Endothelial cell (in vitro differentiated cells): ENCODE measurements at regions not wholly inside any gene's neighbourhood (a gene's known extent, or its start where the extent isn't known, plus 50 kb on each side); places are given as distances from the start of the nearest gene placed in this dataset.

Experiments used
- DNase-seq: peaks from one replicate; pipeline ENCODE4 v3.0.0; 2021; ENCODE audit warnings: low spot score
- H3K27ac Mint-ChIP-seq: one replicate; pipeline ENCODE4 v1.8.0; 2021; ENCODE audit warnings: mixed read lengths, inconsistent platforms; ENCODE audit not compliant: unreplicated experiment
- H3K27me3 Mint-ChIP-seq: one replicate; pipeline ENCODE4 v1.8.0; 2021; ENCODE audit warnings: mild to moderate bottlenecking, moderate library complexity, mixed read lengths, inconsistent platforms; ENCODE audit not compliant: unreplicated experiment
- H3K36me3 Mint-ChIP-seq: one replicate; pipeline ENCODE4 v1.8.0; 2021; ENCODE audit warnings: mild to moderate bottlenecking, low read depth, mixed read lengths, inconsistent platforms; ENCODE audit not compliant: unreplicated experiment
- H3K4me1 Mint-ChIP-seq: one replicate; pipeline ENCODE4 v1.8.0; 2021; ENCODE audit warnings: mild to moderate bottlenecking, mixed read lengths, inconsistent platforms; ENCODE audit not compliant: unreplicated experiment
- H3K4me3 Mint-ChIP-seq: one replicate; pipeline ENCODE4 v1.8.0; 2021; ENCODE audit warnings: mild to moderate bottlenecking, mixed read lengths, inconsistent platforms; ENCODE audit not compliant: unreplicated experiment
- H3K9me3 Mint-ChIP-seq: one replicate; pipeline ENCODE4 v1.8.0; 2021; ENCODE audit warnings: mixed read lengths, inconsistent platforms; ENCODE audit not compliant: unreplicated experiment
- TF ChIP-seq, protein P1 (sequence below): fragments of 200-600 bp; sonication (generic); IDR thresholded peaks from one replicate; pipeline ENCODE4 v1.5.0; 2021; ENCODE audit warnings: antibody characterized with exemption; ENCODE audit not compliant: unreplicated experiment

DNA sequence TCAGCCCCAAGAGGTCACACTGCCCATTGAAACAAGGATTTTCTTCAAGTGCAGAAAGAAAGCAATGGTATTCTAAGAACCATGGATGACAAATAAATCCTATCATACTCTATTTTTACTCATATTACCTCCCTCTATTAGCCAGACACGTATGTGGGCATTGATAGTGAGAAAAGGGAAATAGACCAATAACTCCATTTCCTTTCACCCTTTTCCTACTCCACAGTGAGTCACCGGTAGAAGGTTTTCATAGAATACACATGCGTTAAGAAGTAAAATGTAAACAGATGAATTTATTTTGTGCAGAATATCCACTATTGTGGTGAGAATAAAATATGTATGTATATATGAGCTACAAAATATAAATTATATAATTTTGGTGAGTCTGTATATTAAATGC, 568.9 kb upstream of the ADGRL4 start:
- Mint-ChIP-seq H3K27me3 (peaks cover 1% of the 10 kb centered on the region), H3K27ac (no peak overlapping the region), H3K4me1 (peaks cover 2% of the 10 kb centered on the region), H3K4me3 (no peak overlapping the region), H3K36me3 (no peaks in the 10 kb centered on the region), H3K9me3 (no peaks in the 10 kb centered on the region)
- TF ChIP-seq, protein P1, sequence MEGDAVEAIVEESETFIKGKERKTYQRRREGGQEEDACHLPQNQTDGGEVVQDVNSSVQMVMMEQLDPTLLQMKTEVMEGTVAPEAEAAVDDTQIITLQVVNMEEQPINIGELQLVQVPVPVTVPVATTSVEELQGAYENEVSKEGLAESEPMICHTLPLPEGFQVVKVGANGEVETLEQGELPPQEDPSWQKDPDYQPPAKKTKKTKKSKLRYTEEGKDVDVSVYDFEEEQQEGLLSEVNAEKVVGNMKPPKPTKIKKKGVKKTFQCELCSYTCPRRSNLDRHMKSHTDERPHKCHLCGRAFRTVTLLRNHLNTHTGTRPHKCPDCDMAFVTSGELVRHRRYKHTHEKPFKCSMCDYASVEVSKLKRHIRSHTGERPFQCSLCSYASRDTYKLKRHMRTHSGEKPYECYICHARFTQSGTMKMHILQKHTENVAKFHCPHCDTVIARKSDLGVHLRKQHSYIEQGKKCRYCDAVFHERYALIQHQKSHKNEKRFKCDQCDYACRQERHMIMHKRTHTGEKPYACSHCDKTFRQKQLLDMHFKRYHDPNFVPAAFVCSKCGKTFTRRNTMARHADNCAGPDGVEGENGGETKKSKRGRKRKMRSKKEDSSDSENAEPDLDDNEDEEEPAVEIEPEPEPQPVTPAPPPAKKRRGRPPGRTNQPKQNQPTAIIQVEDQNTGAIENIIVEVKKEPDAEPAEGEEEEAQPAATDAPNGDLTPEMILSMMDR: no peak
- DNase-seq: no peak

DNA sequence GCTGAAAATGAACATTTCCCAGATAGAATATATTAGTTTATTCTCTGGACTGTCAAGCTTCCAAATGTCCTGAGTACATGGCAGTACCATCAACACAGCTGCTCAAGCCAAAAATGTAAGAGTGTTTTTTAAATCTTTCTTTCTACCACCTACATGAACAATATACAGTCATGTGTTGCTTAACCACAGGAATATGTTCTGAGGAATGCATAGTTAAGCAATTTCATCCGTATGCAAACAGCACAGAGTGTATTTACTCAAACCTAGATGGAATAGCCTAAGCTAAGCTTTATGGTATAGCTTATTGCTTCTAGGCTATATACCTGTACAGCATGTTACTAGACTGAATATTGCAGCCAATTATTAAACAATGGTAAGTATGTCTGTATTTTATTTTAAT, 561.9 kb upstream of the ADGRL4 start:
- H3K9me3 Mint-ChIP-seq: no peaks in the 10 kb centered on the region
- H3K4me3 Mint-ChIP-seq: no peak overlapping the region

DNA sequence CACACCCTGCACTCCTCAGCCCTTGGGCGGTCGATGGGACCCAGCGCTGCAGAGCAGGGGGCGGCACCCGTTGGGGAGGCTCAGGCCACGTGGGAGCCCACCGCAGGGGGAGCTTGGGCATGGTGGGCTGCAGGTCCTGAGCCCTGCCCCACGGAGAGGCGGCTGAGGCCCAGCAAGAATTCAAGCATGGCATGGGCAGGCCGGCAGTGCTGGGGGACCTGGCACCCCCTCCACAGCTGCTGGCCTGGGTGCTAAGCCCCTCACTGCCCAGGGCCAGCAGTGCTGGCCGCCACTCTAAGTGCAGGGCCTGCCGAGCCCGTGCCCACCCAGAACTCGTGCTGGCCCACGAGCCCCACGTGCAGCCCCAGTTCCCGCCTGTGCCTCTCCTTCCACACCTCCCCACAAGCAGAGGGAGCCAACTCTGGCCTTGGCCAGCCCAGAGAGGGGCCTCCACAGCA, 555.0 kb upstream of the ADGRL4 start:
- Mint-ChIP-seq H3K27me3 (no peaks in the 10 kb centered on the region), H3K4me1 (no peaks in the 10 kb centered on the region)
- DNase-seq: no peak

More for the DNA sequence above, 561.9 kb upstream of the ADGRL4 start:
- Mint-ChIP-seq H3K4me1 (no peaks in the 10 kb centered on the region), H3K36me3 (no peaks in the 10 kb centered on the region), H3K27me3 (no peaks in the 10 kb centered on the region), H3K27ac (no peak overlapping the region)
- TF ChIP-seq, protein P1: no peak
- DNase-seq: no peak

GRCh38 chr1:79556189-79556588, 549.7 kb upstream of the ADGRL4 start:
- H3K27me3 Mint-ChIP-seq: no peaks in the 10 kb centered on the region
- H3K9me3 Mint-ChIP-seq: no peaks in the 10 kb centered on the region
- no peak overlapping the region for H3K4me3 Mint-ChIP-seq
- no peak overlapping the region for H3K27ac Mint-ChIP-seq
- no peaks in the 10 kb centered on the region for H3K4me1 Mint-ChIP-seq
- TF ChIP-seq, protein P1: peak; percentile 46
- DNase-seq: no peak
- no peaks in the 10 kb centered on the region for H3K36me3 Mint-ChIP-seq

More for the DNA sequence above, 555.0 kb upstream of the ADGRL4 start:
- no peak overlapping the region for H3K27ac Mint-ChIP-seq
- no peak overlapping the region for H3K4me3 Mint-ChIP-seq
- TF ChIP-seq, protein P1: no peak
- H3K9me3 Mint-ChIP-seq: no peaks in the 10 kb centered on the region
- H3K36me3 Mint-ChIP-seq: no peaks in the 10 kb centered on the region

DNA sequence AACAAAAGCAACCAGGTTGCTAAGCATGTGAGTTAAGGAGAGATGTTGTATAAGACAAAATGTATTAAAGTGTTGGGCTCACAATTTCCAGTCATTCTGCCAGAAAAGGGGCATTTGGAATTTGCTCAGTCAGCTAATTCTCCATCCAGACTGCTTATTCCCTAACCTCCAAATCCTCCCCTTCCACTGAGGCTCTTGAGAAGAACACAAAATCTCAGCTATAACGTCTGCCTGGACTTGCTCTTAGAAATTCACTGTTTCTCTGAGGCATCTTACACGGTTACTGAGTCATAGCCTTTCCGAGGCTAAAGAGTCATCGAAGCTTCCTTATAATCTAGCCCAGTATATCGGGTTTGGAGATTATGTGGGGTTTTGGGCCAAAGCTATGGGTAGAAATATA, 548.2 kb upstream of the ADGRL4 start:
- Mint-ChIP-seq H3K4me3 (no peak overlapping the region), H3K4me1 (no peaks in the 10 kb centered on the region), H3K36me3 (no peaks in the 10 kb centered on the region), H3K27ac (no peak overlapping the region), H3K9me3 (no peaks in the 10 kb centered on the region), H3K27me3 (peaks cover 2% of the 10 kb centered on the region)
- no peak for DNase-seq
- TF ChIP-seq, protein P1: no peak
